GM19328 (cell line): ENCODE measurements at regions not wholly inside any gene's neighbourhood (a gene's known extent, or its start where the extent isn't known, plus 50 kb on each side); places are given as distances from the start of the nearest gene placed in this dataset.
"Not testable (repeated sequence)": the region's sequence is repeated elsewhere in the genome, so short reads cannot be mapped to it uniquely, and the experiment has no call there.

Experiments
- ATAC-seq: cut with Tn5 transposase; IDR thresholded peaks from one replicate; pipeline ENCODE4 v1.9.1; 2021; ENCODE audit warnings: mild to moderate bottlenecking, moderate library complexity; ENCODE audit not compliant: unreplicated experiment

DNA sequence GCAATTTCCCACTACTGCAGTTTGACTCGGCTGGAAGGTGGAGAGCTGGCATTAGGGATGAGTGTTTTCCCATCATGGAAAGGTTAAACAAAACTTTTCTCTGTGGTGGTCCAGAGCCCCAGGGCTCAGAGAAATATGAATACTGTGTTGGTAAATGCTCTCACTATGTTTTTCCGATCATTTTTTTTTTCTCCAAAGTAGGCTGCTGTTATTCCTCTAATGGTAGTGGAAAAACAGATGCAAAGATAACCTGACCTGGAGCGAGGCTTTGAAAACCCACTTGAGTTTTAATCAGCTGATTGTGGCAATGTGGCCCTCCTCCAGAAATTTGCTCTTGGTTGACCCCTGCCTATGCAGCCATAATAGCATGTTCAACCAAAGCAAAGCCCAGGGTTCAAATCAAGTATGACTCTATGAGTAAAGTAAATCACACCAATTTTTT, 320.8 kb upstream of the CTNNB1 start:
- no peak for ATAC-seq

GRCh38 chr3:40885430-40885829, 313.9 kb upstream of the CTNNB1 start:
- ATAC-seq = no peak

DNA sequence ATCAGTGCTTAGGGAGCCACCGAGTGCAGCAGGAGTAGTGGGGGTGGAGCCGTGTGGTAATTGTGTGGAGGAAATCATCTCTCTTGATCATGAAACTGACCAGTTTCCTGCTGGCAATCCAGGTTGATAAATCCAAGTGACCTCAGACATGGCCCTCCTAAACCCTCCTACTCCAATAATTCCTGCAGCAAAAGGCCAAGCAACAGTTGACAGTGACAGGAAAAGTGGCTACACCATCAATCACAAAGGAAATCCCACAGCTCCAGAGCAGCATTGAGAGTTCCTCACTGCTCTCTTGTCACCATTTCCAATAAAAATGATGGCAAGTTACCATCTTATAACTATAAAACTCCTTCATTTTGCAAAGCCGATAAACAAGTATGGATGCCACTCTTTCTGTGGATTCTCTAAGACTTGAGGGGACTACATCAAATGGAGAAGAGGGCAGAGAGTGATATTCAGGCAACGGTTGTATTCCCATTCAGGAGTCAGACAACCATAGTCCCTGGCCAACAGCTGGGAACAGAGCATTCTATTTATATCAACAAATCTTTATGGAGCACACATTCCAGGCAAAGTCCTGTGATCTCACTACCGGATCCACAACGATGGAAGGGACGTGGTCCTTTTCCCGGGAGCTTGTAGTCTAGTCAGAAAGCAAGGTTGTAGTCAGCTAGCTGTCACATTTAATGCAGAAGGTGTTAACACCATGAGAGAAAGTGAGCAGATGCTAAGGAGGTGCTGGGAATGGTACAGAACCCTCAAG, 312.5 kb upstream of the CTNNB1 start:
- ATAC-seq = no peak

DNA sequence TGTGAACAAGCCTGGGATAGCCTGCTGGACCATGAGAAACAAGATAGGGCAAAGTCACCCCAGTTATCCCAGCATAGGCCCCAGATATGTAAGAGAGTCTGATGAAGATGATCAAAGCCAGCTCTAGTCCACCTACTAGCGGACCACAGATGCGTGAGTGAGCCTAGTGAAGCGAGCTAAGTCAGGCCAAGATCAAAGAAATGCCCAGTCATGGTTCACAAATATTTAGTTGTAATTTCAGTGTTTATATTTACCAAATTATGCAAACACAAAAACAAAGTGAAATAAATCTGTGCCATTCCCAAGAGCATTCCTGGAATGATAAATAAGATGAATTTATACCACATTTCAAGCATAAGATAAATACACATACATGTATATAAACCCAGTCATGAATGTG, 308.1 kb upstream of the CTNNB1 start:
- no peak for ATAC-seq

- no peak for ATAC-seq
These were observed 304.2 kb upstream of the CTNNB1 start for GRCh38 chr3:40895109-40895508.

- no peak for ATAC-seq
These were observed 300.0 kb upstream of the CTNNB1 start for GRCh38 chr3:40899286-40899712.

- ATAC-seq = no peak
These were observed 298.0 kb upstream of the CTNNB1 start for GRCh38 chr3:40901298-40901697.

GRCh38 chr3:40901796-40902195, 297.5 kb upstream of the CTNNB1 start:
- ATAC-seq = no peak

DNA sequence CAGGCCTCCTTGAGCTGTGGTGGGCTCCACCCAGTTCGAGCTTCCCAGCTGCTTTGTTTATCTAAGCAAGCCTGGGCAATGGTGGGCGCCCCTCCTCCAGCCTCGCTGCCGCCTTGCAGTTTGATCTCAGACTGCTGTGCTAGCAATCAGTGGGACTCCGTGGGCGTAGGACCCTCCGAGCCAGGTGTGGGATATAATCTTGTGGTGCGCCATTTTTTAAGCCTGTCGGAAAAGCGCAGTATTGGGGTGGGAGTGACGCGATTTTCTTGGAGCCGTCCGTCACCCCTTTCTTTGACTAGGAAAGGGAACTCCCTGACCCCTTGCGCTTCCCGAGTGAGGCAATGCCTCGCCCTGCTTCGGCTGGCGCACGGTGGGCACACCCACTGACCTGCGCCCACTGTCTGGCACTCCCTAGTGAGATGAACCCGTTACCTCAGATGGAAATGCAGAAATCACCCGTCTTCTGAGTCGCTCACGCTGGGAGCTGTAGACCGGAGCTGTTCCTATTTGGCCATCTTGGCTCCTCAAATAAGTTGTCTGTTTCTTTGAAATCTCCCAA, 291.3 kb upstream of the CTNNB1 start:
- not testable (repeated sequence) for ATAC-seq

DNA sequence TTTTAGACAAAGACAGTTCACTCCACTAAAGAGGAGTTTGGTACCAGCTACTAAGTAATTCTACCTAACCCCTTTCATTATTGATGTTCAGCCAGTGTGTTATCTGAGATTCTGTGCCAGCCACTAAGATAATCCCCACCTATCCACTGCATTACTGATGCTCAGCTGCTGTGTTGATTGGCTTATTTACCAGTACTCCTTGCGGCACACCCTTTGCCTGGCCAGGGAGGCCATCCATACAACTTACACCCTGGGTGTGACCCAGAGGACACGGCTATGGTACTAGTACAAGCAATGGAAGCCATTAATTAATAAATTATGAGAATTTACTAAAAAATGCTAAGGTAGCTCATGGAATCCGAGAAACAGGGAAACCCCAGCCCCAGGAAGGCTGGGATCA, 290.7 kb upstream of the CTNNB1 start:
- no peak for ATAC-seq

DNA sequence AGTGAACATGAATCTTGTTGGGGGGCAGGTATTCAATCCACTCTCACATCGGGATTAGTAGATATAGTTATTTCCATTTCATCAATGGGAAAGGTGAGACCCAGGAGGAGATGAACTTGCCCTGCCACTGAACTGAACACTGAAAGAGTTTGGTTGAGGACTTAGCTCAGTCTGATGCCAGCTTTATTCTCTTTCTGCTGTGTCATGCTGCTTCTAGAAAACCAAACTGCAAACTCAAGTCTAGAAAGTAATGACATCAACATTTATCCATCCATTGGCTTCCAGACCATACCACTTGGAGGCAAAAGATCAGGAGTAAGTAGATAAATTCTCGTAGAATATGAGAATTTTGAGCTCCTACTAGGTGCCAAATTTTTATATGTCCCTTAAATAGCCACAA, 288.0 kb upstream of the CTNNB1 start:
- ATAC-seq = no peak

DNA sequence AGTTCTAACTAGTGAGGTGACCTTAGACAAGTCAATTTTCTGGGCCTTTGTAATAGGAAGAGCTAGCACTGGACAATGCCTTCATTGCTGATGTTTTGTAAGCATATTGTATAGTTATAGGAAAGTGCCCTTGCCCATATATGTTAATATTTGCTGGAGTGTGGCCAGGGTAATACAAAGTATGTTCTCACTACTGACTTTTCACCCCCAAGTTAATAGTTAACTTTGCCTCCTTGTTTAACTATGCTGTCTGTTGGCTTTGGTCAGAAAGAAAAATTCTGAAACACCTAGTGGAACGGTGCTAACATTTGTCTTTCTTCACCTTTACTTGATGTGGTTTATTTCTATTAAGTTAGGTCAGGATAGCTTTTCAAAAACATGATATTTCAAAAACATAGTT, 287.4 kb upstream of the CTNNB1 start:
- ATAC-seq = no peak

GRCh38 chr3:40912461-40912860, 286.8 kb upstream of the CTNNB1 start:
- ATAC-seq = no peak

DNA sequence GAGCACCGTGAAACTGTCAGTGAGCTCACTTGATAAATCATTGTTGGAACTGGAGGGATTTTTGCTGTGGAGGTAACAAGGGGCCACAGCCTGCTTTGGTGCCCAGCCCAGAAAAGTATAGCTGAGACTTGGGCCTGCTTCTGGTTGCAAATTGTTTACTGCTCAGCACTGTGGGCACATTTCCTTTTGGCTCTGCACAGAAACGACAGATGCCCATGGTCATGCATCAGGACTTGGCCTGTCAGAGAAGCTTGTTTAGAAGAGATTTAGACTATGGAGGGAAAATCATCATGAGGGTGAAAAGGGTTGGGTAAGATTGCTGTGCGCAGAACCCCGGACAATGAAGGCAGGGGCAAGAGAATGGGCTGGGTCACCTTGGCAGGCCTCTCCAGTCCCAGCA, 286.1 kb upstream of the CTNNB1 start:
- ATAC-seq = no peak

GRCh38 chr3:40913641-40914040, 285.7 kb upstream of the CTNNB1 start:
- ATAC-seq = no peak

GRCh38 chr3:40914475-40914874, 284.8 kb upstream of the CTNNB1 start:
- ATAC-seq = no peak

- no peak for ATAC-seq
These were observed 283.9 kb upstream of the CTNNB1 start for GRCh38 chr3:40915346-40915865.

- ATAC-seq = no peak
These were observed 279.3 kb upstream of the CTNNB1 start for GRCh38 chr3:40920041-40920440.

- ATAC-seq = no peak
These were observed 278.1 kb upstream of the CTNNB1 start for GRCh38 chr3:40921251-40921650.

DNA sequence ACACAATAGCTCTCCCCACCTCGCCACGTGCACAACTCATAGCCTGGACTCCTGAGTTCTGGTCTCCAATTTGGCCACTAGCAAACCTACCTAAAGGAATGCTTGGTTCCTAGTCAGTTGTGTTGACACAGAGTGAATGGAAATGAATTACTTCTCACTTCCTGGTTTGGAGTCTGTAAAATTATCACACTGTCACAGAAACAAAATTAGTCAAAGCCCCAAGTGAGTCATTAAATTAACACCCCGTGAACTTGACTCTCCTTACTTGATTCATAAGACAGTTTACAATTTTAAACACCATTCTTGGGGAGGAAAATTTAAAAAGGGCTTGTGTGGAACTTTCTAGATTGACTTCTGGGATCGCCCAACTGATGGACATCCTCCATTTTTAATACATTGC, 276.2 kb upstream of the CTNNB1 start:
- ATAC-seq = no peak

GRCh38 chr3:40923651-40924050, 275.7 kb upstream of the CTNNB1 start:
- ATAC-seq = no peak

DNA sequence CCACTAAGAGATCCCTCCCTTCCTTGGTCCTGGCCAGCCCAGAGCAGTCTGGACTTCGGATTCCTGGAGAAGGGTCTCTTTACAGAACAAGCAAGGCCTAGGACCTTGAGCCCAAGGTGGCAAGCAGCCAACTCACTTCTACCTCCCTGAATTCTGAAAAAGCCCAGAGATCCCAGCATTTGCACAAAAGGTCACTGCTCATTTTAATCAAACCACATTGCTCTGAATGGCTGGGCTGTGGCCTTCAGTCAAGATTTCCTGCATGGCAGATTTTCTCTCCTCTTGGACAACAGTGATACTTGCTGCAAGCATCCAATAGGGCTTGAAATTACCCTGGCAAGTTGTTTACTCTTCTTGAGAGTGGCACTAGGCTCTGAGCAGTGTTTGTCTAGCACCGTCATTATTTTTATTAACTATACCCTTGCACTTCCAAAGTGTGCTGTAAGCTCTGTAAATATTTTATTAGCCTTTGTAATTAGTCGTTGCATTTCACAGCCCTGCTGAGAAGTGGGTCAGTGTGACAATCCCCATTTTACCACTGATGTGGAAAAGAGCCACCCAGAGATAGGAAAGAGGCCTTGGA, 274.7 kb upstream of the CTNNB1 start:
- ATAC-seq = no peak
